HG03457 (cell line): ENCODE measurements at regions not wholly inside any gene's neighbourhood (a gene's known extent, or its start where the extent isn't known, plus 50 kb on each side); places are given as distances from the start of the nearest gene placed in this dataset.
"Not testable (repeated sequence)": the region's sequence is repeated elsewhere in the genome, so short reads cannot be mapped to it uniquely, and the experiment has no call there.

Experiments
- ATAC-seq: cut with Tn5 transposase; IDR thresholded peaks from one replicate; pipeline ENCODE4 v1.9.1; 2021; ENCODE audit warnings: moderate number of reproducible peaks; ENCODE audit not compliant: unreplicated experiment

- no peak for ATAC-seq
Measured at GRCh38 chr3:159879598-159879997, 109.0 kb upstream of the IL12A start.

GRCh38 chr3:159881208-159881607, 107.4 kb upstream of the IL12A start:
- ATAC-seq = no peak

GRCh38 chr3:159881828-159882309, 106.8 kb upstream of the IL12A start:
- no peak for ATAC-seq

GRCh38 chr3:159882367-159882766, 106.3 kb upstream of the IL12A start:
- no peak for ATAC-seq

- no peak for ATAC-seq
Measured at GRCh38 chr3:159882790-159883779, 105.5 kb upstream of the IL12A start.

- ATAC-seq = no peak
Measured at GRCh38 chr3:159884661-159885402, 103.8 kb upstream of the IL12A start.

GRCh38 chr3:159886050-159886449, 102.6 kb upstream of the IL12A start:
- no peak for ATAC-seq

GRCh38 chr3:159886530-159886929, 102.1 kb upstream of the IL12A start:
- ATAC-seq = not testable (repeated sequence)

- no peak for ATAC-seq
Measured at GRCh38 chr3:159887168-159887567, 101.5 kb upstream of the IL12A start.

GRCh38 chr3:159887911-159888310, 100.7 kb upstream of the IL12A start:
- ATAC-seq = no peak

GRCh38 chr3:159892171-159892795, 96.4 kb upstream of the IL12A start:
- no peak for ATAC-seq

GRCh38 chr3:159892801-159893200, 95.8 kb upstream of the IL12A start:
- no peak for ATAC-seq

GRCh38 chr3:159894386-159894785, 94.2 kb upstream of the IL12A start:
- ATAC-seq = no peak

- no peak for ATAC-seq
Measured at GRCh38 chr3:159895430-159895829, 93.2 kb upstream of the IL12A start.

GRCh38 chr3:159896543-159896942, 92.1 kb upstream of the IL12A start:
- ATAC-seq = no peak

GRCh38 chr3:159897331-159898075, 91.1 kb upstream of the IL12A start:
- ATAC-seq = no peak

- no peak for ATAC-seq
Measured at GRCh38 chr3:159898147-159898546, 90.5 kb upstream of the IL12A start.

- ATAC-seq = no peak
Measured at GRCh38 chr3:159899166-159899565, 89.5 kb upstream of the IL12A start.

- no peak for ATAC-seq
Measured at GRCh38 chr3:159902546-159903314, 85.9 kb upstream of the IL12A start.

- peak; percentile 49 for ATAC-seq
Measured at GRCh38 chr3:159904455-159904854, 84.2 kb upstream of the IL12A start.
